Activated B cell treated with CpG ODN at 0.5 μM for 24 hours (primary cell): ENCODE measurements at regions not wholly inside any gene's neighbourhood (a gene's known extent, or its start where the extent isn't known, plus 50 kb on each side); places are given as distances from the start of the nearest gene placed in this dataset.

Experiments used
- ATAC-seq: fragments of 200-7000 bp; cut with Tn5 transposase; one replicate; pipeline ENCODE4 v1.10.0; 2021; ENCODE audit warnings: low read depth, mild to moderate bottlenecking, moderate library complexity
- CTCF ChIA-PET: fragments of 350-600 bp; sonication (Branson Sonifier 250); formaldehyde crosslinking; loops from one replicate; lab custom pipeline; 2021; ENCODE audit warnings: antibody characterized with exemption; lab: Charles Lee
- POLR2A ChIA-PET: fragments of 350-600 bp; sonication (Branson Sonifier 250); formaldehyde crosslinking; loops from one replicate; lab custom pipeline; 2021; ENCODE audit warnings: antibody characterized with exemption; lab: Charles Lee
- DNase-seq: peaks from one replicate; pipeline ENCODE4 v3.0.0; 2022
- H3K27ac Mint-ChIP-seq: one replicate; pipeline ENCODE4 v1.8.0; 2020; ENCODE audit warnings: mixed read lengths
- H3K27me3 Mint-ChIP-seq: one replicate; pipeline ENCODE4 v1.8.0; 2021; ENCODE audit warnings: mixed read lengths
- H3K36me3 Mint-ChIP-seq: one replicate; pipeline ENCODE4 v1.8.0; 2021; ENCODE audit warnings: low read depth, mixed read lengths
- H3K4me1 Mint-ChIP-seq: one replicate; pipeline ENCODE4 v1.8.0; 2021; ENCODE audit warnings: mixed read lengths
- H3K4me3 Mint-ChIP-seq: one replicate; pipeline ENCODE4 v1.8.0; 2020; ENCODE audit warnings: mild to moderate bottlenecking, mixed read lengths
- H3K9me3 Mint-ChIP-seq: one replicate; pipeline ENCODE4 v1.8.0; 2020; ENCODE audit warnings: mixed read lengths
- intact Hi-C: fragments of 100-400 bp; cut with micrococcal nuclease; formaldehyde crosslinking; loops from one replicate; pipeline ENCODE4 v1.15.1; 2024
- TF ChIP-seq, protein P1 (sequence below): fragments of 200-600 bp; IDR thresholded peaks from one replicate; pipeline ENCODE4 v1.8.0; 2022; ENCODE audit warnings: antibody characterized with exemption, mild to moderate bottlenecking

DNA sequence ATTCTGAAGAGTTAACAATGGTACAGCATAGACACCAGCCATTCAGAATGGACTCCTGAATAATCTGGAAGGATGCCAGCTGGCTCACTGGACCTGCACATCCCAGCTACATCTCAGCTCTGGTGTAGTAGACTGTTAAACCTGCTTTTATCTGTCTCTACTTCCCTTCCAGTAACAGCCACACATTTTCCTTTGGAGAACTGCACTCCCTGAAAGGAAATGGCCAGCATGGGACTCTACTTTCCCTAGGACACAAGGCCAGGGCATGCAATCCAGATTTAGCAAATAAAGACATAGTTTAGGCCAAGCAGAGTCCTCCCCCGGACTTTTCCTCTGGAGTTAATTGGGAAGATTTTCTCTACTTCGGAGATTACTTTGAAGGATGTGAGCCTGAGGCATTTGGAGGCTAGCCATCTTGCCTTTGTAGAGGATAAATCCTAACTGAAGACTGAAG lies 82.7 kb upstream of the TCF12 start:
- Mint-ChIP-seq H3K36me3 (no peaks in the 10 kb centered on the region), H3K27ac (no peak overlapping the region), H3K4me1 (peaks cover 38% of the 10 kb centered on the region), H3K4me3 (no peak overlapping the region), H3K27me3 (no peaks in the 10 kb centered on the region), H3K9me3 (no peaks in the 10 kb centered on the region)
- TF ChIP-seq, protein P1, sequence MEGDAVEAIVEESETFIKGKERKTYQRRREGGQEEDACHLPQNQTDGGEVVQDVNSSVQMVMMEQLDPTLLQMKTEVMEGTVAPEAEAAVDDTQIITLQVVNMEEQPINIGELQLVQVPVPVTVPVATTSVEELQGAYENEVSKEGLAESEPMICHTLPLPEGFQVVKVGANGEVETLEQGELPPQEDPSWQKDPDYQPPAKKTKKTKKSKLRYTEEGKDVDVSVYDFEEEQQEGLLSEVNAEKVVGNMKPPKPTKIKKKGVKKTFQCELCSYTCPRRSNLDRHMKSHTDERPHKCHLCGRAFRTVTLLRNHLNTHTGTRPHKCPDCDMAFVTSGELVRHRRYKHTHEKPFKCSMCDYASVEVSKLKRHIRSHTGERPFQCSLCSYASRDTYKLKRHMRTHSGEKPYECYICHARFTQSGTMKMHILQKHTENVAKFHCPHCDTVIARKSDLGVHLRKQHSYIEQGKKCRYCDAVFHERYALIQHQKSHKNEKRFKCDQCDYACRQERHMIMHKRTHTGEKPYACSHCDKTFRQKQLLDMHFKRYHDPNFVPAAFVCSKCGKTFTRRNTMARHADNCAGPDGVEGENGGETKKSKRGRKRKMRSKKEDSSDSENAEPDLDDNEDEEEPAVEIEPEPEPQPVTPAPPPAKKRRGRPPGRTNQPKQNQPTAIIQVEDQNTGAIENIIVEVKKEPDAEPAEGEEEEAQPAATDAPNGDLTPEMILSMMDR, result no peak
- CTCF ChIA-PET, result interaction anchor here (1.2 kb wide), 1 partner anchor 34 kb away, joined by 4 read pairs; no protein-coding TSS in a partner anchor
- intact Hi-C loops, result loop anchor here (5.0 kb wide), 2 partner anchors 52 to 103 kb away; partner anchors contain the start of gene ZNF280D
- no peak for DNase-seq
- no peak for ATAC-seq
- POLR2A ChIA-PET, result no interaction called here

DNA sequence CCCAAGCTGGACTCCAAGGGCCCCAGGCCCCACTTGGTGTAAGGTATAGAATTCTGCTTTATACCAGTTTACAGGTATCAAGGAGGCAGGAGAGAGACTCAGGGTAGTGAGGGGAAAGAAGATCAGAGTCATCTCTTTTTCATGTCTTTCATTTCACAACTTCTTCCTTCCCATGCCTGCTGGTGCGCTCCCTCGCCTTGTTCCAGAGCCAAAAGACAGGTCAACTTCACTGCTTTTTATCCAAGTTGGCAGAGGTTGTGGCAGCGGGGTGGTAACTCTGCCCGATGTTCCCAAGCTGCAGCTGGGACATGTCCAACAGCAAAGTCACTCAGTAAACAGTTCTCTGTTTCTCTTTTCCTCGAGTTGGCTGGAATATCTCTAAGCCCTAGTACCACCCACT lies 86.3 kb upstream of the TCF12 start:
- H3K4me1 Mint-ChIP-seq, result peaks cover 15% of the 10 kb centered on the region
- H3K4me3 Mint-ChIP-seq, result no peak overlapping the region
- ChIA-PET POLR2A (no interaction called here), CTCF (no interaction called here)
- TF ChIP-seq, protein P1, result no peak
- DNase-seq (no peak), ATAC-seq (no peak)
- H3K36me3 Mint-ChIP-seq, result no peaks in the 10 kb centered on the region
- H3K27me3 Mint-ChIP-seq, result no peaks in the 10 kb centered on the region
- intact Hi-C loops, result no loop called here
- H3K9me3 Mint-ChIP-seq, result no peaks in the 10 kb centered on the region
- no peak overlapping the region for H3K27ac Mint-ChIP-seq

DNA sequence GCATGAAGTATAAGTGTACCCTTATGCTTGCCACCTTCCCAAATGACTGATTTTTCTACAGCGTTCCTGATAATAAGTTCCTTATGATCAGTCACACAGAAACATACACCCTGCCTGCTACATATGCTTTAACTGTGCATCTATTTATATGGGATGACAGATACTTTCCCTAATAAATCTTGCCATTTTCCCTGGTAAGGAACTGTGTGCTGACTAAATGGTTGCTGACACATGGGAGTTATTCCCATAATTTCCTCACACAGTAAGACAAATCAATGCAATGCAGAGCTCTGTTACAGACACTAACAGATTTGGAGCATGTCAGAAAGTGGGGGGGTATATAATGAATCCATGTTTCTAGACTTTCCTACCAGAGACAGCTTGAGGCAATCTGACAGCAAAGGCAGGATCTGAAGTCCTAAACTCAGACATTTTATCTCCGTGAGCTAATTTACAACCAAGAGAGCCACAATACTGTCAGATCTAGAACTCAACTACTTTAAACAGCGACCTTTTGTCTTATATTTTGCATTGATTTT lies 86.9 kb upstream of the TCF12 start:
- Mint-ChIP-seq H3K27me3 (no peaks in the 10 kb centered on the region), H3K36me3 (no peaks in the 10 kb centered on the region), H3K4me1 (peaks cover 9% of the 10 kb centered on the region), H3K4me3 (no peak overlapping the region), H3K27ac (no peak overlapping the region), H3K9me3 (no peaks in the 10 kb centered on the region)
- DNase-seq (no peak), ATAC-seq (no peak)
- TF ChIP-seq, protein P1, result no peak
- intact Hi-C loops, result no loop called here
- POLR2A ChIA-PET, result no interaction called here
- CTCF ChIA-PET, result no interaction called here

DNA sequence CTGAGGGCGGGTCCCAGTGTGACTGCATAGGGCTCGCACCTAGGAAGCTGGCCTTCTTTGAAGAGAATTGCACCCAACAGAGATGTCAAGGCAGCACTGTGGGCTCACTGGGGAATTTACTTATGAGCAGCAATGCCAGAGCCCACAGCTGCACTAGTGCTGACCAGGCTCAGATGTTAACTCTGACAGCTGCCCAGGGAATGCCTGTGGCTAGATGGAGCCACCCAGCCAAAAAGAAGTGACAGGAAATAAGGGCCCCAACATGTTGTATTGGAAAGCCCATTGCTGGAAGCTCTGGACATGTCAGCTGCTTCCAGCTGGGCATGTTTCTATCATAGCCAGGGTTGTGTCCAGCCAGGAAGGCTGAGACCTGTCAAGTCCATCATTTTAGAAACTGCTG lies 90.9 kb upstream of the ZNF280D start:
- ATAC-seq (no peak), DNase-seq (no peak)
- TF ChIP-seq, protein P1, result no peak
- H3K4me3 Mint-ChIP-seq, result no peak overlapping the region
- H3K27me3 Mint-ChIP-seq, result no peaks in the 10 kb centered on the region
- no peak overlapping the region for H3K27ac Mint-ChIP-seq
- ChIA-PET POLR2A (no interaction called here), CTCF (interaction anchor here (1.1 to 1.2 kb wide), 2 partner anchors 331 to 479 kb away, joined by 3 read pairs; no protein-coding TSS in a partner anchor)
- no peaks in the 10 kb centered on the region for H3K36me3 Mint-ChIP-seq
- peaks cover 4% of the 10 kb centered on the region for H3K4me1 Mint-ChIP-seq
- no peaks in the 10 kb centered on the region for H3K9me3 Mint-ChIP-seq
- intact Hi-C loops, result loop anchor here (5.0 kb wide), 2 partner anchors 93 to 388 kb away; partner anchors contain the start of gene TCF12

DNA sequence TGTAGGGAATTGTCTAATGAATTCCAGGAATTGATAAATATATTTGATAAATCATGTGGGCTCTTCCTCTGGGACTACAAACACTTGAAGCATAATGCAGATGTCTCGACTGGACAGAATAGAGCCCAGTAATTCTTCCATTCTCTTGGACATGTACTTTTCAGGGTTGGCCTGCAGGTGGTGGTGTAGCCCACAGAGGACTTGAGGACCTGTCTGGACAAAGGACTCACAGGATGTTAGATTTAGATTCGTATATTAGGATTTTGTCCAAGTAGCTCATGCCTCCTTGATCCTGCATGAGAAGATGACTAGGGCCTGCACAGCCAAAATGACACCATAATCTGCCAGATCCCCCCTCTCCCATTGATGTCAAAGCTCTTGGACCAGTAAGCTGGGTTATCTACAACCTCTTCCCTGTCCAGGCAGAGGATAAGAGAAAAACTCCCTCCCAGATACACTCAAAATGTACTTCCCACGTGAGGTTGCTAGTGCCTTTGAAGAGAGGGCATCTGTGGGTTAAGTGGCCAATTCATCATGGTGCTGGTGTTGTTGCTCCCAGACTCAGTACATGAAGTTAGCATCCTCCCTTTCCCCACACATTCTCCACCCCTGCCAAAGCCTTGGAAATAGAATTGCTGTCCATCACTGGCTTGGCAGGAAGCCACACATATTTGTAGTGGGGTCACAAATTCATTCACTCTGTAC lies 88.6 kb upstream of the ZNF280D start:
- ChIA-PET CTCF (interaction anchor here (0.7 to 1.7 kb wide), 8 partner anchors 33 to 739 kb away, joined by 3 to 9 read pairs (median 4); no protein-coding TSS in a partner anchor), POLR2A (no interaction called here)
- no peak overlapping the region for H3K27ac Mint-ChIP-seq
- intact Hi-C loops, result loop anchor here (1.0 to 5.0 kb wide), 5 partner anchors 95 to 705 kb away; partner anchors contain the start of gene TCF12
- no peaks in the 10 kb centered on the region for H3K36me3 Mint-ChIP-seq
- ATAC-seq (peak; percentile 68), DNase-seq (no peak)
- H3K4me3 Mint-ChIP-seq, result no peak overlapping the region
- H3K4me1 Mint-ChIP-seq, result peaks cover 4% of the 10 kb centered on the region
- no peaks in the 10 kb centered on the region for H3K9me3 Mint-ChIP-seq
- TF ChIP-seq, protein P1, result peak; percentile 16
- H3K27me3 Mint-ChIP-seq, result no peaks in the 10 kb centered on the region
